ENCODE measurements at regions not wholly inside any gene's neighbourhood (a gene's known extent, or its start where the extent isn't known, plus 50 kb on each side); places are given as distances from the start of the nearest gene placed in this dataset.

DNA sequence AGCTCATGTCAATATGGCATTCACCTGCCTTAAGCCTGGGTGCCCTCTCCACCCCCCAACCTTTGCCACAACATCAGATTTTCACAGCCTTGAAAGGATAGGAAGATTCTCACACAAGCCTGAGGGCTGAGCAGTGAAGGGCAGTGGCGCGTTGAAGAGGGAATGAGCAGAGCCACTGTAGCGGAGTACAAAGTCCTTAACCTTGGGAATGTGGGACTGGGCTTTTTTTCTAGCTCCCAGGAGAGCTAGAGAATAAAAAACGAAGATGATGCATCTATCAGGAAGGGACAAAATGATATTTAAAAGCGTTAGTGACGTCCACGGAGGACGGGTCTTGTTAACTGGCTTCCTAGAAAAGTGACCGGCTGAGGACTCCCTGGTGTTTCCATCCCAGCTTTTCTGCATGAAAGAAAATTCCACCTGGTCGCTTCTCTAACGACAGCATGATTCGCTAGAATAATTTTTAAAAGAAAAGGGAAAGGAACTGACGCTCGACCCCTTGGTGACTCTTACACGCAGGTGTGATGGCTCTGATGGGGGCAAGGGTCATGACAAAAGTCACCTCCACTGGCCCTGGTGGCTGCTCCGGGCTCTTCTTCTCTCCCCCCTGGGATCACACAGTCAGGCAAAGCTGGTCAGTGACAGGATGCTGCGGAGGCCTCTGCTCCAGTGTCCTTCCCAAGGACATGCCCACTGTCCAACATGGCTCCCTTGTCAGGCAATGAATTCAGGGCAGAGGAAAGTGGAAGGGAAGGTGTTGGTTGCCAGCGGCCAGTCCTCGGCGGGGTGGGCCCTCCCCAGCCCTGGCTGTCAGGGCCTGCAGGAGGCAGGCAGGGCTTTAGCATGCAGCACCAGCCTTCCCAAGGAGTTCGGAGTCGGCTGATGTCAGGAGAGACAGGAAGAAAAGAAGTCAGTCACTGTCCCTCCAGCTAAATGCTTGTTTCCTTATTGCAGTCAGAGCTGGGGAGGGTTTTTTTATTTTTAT, 58.4 kb upstream of the IRX3 start:
- TF ChIP-seq, protein P1, sequence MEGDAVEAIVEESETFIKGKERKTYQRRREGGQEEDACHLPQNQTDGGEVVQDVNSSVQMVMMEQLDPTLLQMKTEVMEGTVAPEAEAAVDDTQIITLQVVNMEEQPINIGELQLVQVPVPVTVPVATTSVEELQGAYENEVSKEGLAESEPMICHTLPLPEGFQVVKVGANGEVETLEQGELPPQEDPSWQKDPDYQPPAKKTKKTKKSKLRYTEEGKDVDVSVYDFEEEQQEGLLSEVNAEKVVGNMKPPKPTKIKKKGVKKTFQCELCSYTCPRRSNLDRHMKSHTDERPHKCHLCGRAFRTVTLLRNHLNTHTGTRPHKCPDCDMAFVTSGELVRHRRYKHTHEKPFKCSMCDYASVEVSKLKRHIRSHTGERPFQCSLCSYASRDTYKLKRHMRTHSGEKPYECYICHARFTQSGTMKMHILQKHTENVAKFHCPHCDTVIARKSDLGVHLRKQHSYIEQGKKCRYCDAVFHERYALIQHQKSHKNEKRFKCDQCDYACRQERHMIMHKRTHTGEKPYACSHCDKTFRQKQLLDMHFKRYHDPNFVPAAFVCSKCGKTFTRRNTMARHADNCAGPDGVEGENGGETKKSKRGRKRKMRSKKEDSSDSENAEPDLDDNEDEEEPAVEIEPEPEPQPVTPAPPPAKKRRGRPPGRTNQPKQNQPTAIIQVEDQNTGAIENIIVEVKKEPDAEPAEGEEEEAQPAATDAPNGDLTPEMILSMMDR (conservative IDR thresholded peaks at IDR 0.05; ENCODE audit: low read depth in 2 of 2), result no peak
- TF ChIP-seq, protein P2, sequence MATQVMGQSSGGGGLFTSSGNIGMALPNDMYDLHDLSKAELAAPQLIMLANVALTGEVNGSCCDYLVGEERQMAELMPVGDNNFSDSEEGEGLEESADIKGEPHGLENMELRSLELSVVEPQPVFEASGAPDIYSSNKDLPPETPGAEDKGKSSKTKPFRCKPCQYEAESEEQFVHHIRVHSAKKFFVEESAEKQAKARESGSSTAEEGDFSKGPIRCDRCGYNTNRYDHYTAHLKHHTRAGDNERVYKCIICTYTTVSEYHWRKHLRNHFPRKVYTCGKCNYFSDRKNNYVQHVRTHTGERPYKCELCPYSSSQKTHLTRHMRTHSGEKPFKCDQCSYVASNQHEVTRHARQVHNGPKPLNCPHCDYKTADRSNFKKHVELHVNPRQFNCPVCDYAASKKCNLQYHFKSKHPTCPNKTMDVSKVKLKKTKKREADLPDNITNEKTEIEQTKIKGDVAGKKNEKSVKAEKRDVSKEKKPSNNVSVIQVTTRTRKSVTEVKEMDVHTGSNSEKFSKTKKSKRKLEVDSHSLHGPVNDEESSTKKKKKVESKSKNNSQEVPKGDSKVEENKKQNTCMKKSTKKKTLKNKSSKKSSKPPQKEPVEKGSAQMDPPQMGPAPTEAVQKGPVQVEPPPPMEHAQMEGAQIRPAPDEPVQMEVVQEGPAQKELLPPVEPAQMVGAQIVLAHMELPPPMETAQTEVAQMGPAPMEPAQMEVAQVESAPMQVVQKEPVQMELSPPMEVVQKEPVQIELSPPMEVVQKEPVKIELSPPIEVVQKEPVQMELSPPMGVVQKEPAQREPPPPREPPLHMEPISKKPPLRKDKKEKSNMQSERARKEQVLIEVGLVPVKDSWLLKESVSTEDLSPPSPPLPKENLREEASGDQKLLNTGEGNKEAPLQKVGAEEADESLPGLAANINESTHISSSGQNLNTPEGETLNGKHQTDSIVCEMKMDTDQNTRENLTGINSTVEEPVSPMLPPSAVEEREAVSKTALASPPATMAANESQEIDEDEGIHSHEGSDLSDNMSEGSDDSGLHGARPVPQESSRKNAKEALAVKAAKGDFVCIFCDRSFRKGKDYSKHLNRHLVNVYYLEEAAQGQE (IDR thresholded peaks at IDR 0.05; ENCODE audit: unreplicated experiment), result no peak
- TF ChIP-seq EZH2phosphoT487 (IDR thresholded peaks at IDR 0.05; ENCODE audit: unreplicated experiment) (no peak), CREB1 (CRISPR knock-in tag; IDR thresholded peaks at IDR 0.05; ENCODE audit: low read depth) (no peak)
